ENCODE measurements at regions not wholly inside any gene's neighbourhood (a gene's known extent, or its start where the extent isn't known, plus 50 kb on each side); places are given as distances from the start of the nearest gene placed in this dataset.

DNA sequence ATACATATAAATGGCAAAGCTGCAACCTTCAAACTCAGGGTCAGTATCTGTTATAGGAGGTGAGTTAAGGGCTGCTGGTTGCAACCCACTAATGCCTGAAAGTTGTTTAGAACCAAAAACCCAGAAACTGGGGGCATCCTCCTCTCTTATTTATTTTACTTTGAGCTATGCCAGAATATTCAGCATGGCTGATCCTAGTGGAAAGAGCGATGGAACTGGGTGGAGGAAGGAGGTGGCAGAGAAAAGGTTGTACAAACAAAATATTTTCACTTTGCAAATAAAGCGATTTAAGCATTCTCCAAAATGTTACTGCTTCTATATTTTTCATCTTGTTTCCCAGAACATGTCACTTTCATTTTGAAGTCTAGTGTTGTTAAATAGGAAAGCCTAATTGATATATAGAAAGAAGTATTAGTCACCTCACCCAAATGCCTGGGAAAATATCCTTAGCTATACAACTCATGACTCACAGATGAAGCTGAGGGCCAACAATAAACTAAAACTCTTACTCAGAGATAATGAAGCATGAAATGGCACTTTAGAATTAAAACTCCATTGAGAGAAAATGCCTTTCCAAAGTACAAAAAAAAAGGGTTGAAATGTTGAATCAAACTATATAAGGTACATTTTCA, 251.4 kb upstream of the UBE2E3 start:
- TF ChIP-seq CTCF (IDR thresholded peaks at IDR 0.05): no peak
- TF ChIP-seq EP300 (IDR thresholded peaks at IDR 0.05): no peak
- TF ChIP-seq POLR2AphosphoS5 (IDR thresholded peaks at IDR 0.05): no peak
- no peak for TF ChIP-seq POLR2A (IDR thresholded peaks at IDR 0.05)

All from sigmoid colon (tissue), 4 donors.